IMR-90 (cell line): ENCODE measurements at regions not wholly inside any gene's neighbourhood (a gene's known extent, or its start where the extent isn't known, plus 50 kb on each side); places are given as distances from the start of the nearest gene placed in this dataset.
A peak's percentile ranks its signal among the peaks of the same experiment; 100 is the strongest.

Experiments
- ATAC-seq: fragments of 200-7000 bp; cut with Tn5 transposase; 2 replicates; pipeline ENCODE4 v1.9.1; 2020; ENCODE audit warnings: low read depth, mild to moderate bottlenecking, moderate library complexity
- BruUV-seq: library from RNA; stranded (reverse); fragments of 400-500 nt; replicated peaks from 2 replicates; lab custom pipeline; 2021; lab: Mats Ljungman, UMichigan
- CTCF ChIA-PET: fragments of 300-600 bp; formaldehyde crosslinking; extraction: SDS; loops from one replicate; lab custom pipeline; 2021; ENCODE audit warnings: antibody characterized with exemption; lab: Yijun Ruan, JAX
- POLR2A ChIA-PET: fragments of 300-600 bp; sonication (Branson Sonifier 250); formaldehyde crosslinking; loops from one replicate; lab custom pipeline; 2022; ENCODE audit warnings: antibody characterized with exemption; ENCODE audit not compliant: unreplicated experiment; lab: Charles Lee
- DNase-seq: peaks from one replicate; pipeline ENCODE4 v3.0.0; 2013
- H2AFZ ChIP-seq: replicated peaks from 2 replicates; pipeline ENCODE3; 2013; ENCODE audit warnings: low read length, mild to moderate bottlenecking; ENCODE audit not compliant: poor library complexity
- H2AK5ac ChIP-seq: 2 replicates; pipeline ENCODE4 v1.6.1; 2013; ENCODE audit warnings: low read depth, low read length, inconsistent platforms
- H2AK9ac ChIP-seq: replicated peaks from 2 replicates; pipeline ENCODE3; 2013; ENCODE audit warnings: mild to moderate bottlenecking, low read depth, low read length, moderate library complexity; ENCODE audit not compliant: poor library complexity
- H2BK120ac ChIP-seq: 2 replicates; pipeline ENCODE4 v1.6.1; 2013; ENCODE audit warnings: low read depth, low read length, inconsistent platforms
- H2BK15ac ChIP-seq: 3 replicates; pipeline ENCODE4 v1.6.1; 2013; ENCODE audit warnings: low read depth, low read length, inconsistent platforms
- H2BK20ac ChIP-seq: 2 replicates; pipeline ENCODE4 v1.6.1; 2013; ENCODE audit warnings: low read depth, mild to moderate bottlenecking, inconsistent platforms, low read length, moderate library complexity
- H2BK5ac ChIP-seq: 2 replicates; pipeline ENCODE4 v1.6.1; 2013; ENCODE audit warnings: mild to moderate bottlenecking, low read depth, low read length, inconsistent platforms; ENCODE audit not compliant: poor library complexity, severe bottlenecking
- H3K14ac ChIP-seq: replicated peaks from 2 replicates; pipeline ENCODE4 v1.6.1; 2013; ENCODE audit warnings: low read depth, low read length, inconsistent platforms
- H3K18ac ChIP-seq: 2 replicates; pipeline ENCODE4 v1.6.1; 2013; ENCODE audit warnings: low read depth, low read length, control low read depth
- H3K23ac ChIP-seq: 2 replicates; pipeline ENCODE4 v1.6.1; 2013; ENCODE audit warnings: low read depth, low read length, inconsistent platforms
- H3K27ac ChIP-seq: 2 replicates; pipeline ENCODE4 v1.5.1; 2013; ENCODE audit warnings: mild to moderate bottlenecking, control low read depth, low read length; ENCODE audit not compliant: insufficient read depth
- H3K27me3 ChIP-seq: 2 replicates; pipeline ENCODE4 v1.6.1; 2013; ENCODE audit warnings: low read length; ENCODE audit not compliant: control insufficient read depth, insufficient read depth
- H3K36me3 ChIP-seq: 2 replicates; pipeline ENCODE4 v1.6.1; 2013; ENCODE audit warnings: low read length, mixed read lengths; ENCODE audit not compliant: control insufficient read depth, insufficient read depth
- H3K4ac ChIP-seq: 2 replicates; pipeline ENCODE4 v1.6.1; 2013; ENCODE audit warnings: low read depth, low read length, inconsistent platforms
- H3K4me1 ChIP-seq: 2 replicates; pipeline ENCODE4 v1.6.1; 2013; ENCODE audit warnings: low read length, mixed read lengths; ENCODE audit not compliant: control insufficient read depth, insufficient read depth
- H3K4me2 ChIP-seq: 2 replicates; pipeline ENCODE4 v1.6.1; 2013; ENCODE audit warnings: low read depth, mild to moderate bottlenecking, control low read depth, low read length, moderate library complexity
- H3K4me3 ChIP-seq: 2 replicates; pipeline ENCODE4 v1.5.1; 2013; ENCODE audit warnings: low read depth, mild to moderate bottlenecking, control low read depth, low read length, moderate library complexity; ENCODE audit not compliant: insufficient read depth
- H3K56ac ChIP-seq: 2 replicates; pipeline ENCODE4 v1.6.1; 2013; ENCODE audit warnings: low read length, inconsistent platforms; ENCODE audit not compliant: insufficient read depth; ENCODE audit errors: extremely low read depth
- H3K79me1 ChIP-seq, 2 experiments: 2 replicates each; pipeline ENCODE4 v1.6.1; 2013; ENCODE audit warnings: low read length in 2 of 2, inconsistent platforms in 1 of 2, low read depth in 1 of 2
- H3K9ac ChIP-seq: 2 replicates; pipeline ENCODE4 v1.6.1; 2013; ENCODE audit warnings: low read depth, low read length, control low read depth
- H3K9me1 ChIP-seq: 2 replicates; pipeline ENCODE4 v1.6.1; 2013; ENCODE audit warnings: low read length, inconsistent platforms; ENCODE audit not compliant: insufficient read depth
- H3K9me3 ChIP-seq: 2 replicates; pipeline ENCODE4 v1.6.1; 2013; ENCODE audit warnings: low read length; ENCODE audit not compliant: control insufficient read depth, insufficient read depth
- H4K20me1 ChIP-seq: 2 replicates; pipeline ENCODE4 v1.6.1; 2013; ENCODE audit warnings: low read length, inconsistent platforms; ENCODE audit not compliant: insufficient read depth
- H4K5ac ChIP-seq: 2 replicates; pipeline ENCODE4 v1.6.1; 2013; ENCODE audit warnings: mild to moderate bottlenecking, low read depth, low read length, control low read depth
- H4K8ac ChIP-seq, 2 experiments: 2 replicates each; pipeline ENCODE4 v1.6.1; 2013; ENCODE audit warnings: low read depth in 2 of 2, low read length in 2 of 2, control low read depth in 1 of 2, inconsistent platforms in 1 of 2
- H4K91ac ChIP-seq: 2 replicates; pipeline ENCODE4 v1.6.1; 2013; ENCODE audit warnings: low read depth, low read length, inconsistent platforms; ENCODE audit not compliant: insufficient read depth
- BHLHE40 ChIP-seq: fragments of 150-350 bp; IDR thresholded peaks from 2 replicates; pipeline ENCODE4 v1.6.1; 2016; ENCODE audit warnings: mild to moderate bottlenecking, low read depth, low read length
- CEBPB ChIP-seq: IDR thresholded peaks from 2 replicates; pipeline ENCODE4 v1.6.1; 2012; ENCODE audit warnings: low read depth, low read length, improper control_type of control experiment
- CHD1 ChIP-seq: IDR thresholded peaks from 2 replicates; pipeline ENCODE4 v1.6.1; 2012; ENCODE audit warnings: low read depth, low read length, improper control_type of control experiment
- CTCF ChIP-seq: conservative IDR thresholded peaks from 2 replicates; pipeline ENCODE4 v1.5.1; 2012; ENCODE audit warnings: mild to moderate bottlenecking, low read depth, low read length, improper control_type of control experiment
- ELK1 ChIP-seq: fragments of 150-350 bp; IDR thresholded peaks from 2 replicates; pipeline ENCODE4 v1.6.1; 2016; ENCODE audit warnings: low read depth, mild to moderate bottlenecking, low read length, moderate library complexity, borderline replicate concordance
- FOS ChIP-seq: fragments of 150-350 bp; IDR thresholded peaks from 2 replicates; pipeline ENCODE4 v1.6.1; 2016; ENCODE audit warnings: low read depth, low read length
- MAFK ChIP-seq: IDR thresholded peaks from 2 replicates; pipeline ENCODE4 v1.6.1; 2012; ENCODE audit warnings: low read depth, low read length, improper control_type of control experiment
- MAZ ChIP-seq: IDR thresholded peaks from 2 replicates; pipeline ENCODE4 v1.6.1; 2012; ENCODE audit warnings: low read depth, mild to moderate bottlenecking, low read length, improper control_type of control experiment, moderate library complexity, borderline replicate concordance
- MXI1 ChIP-seq: IDR thresholded peaks from 2 replicates; pipeline ENCODE4 v1.6.1; 2012; ENCODE audit warnings: low read depth, mild to moderate bottlenecking, low read length, moderate library complexity, borderline replicate concordance
- NFE2L2 ChIP-seq: fragments of 150-350 bp; IDR thresholded peaks from 2 replicates; pipeline ENCODE4 v1.6.1; 2016; ENCODE audit warnings: low read depth, mild to moderate bottlenecking, low read length
- POLR2A ChIP-seq: IDR thresholded peaks from 2 replicates; pipeline ENCODE4 v1.6.1; 2012; ENCODE audit warnings: mild to moderate bottlenecking, low read depth, low read length
- RAD21 ChIP-seq: IDR thresholded peaks from 2 replicates; pipeline ENCODE4 v1.6.1; 2012; ENCODE audit warnings: low read length, improper control_type of control experiment
- RCOR1 ChIP-seq: IDR thresholded peaks from 2 replicates; pipeline ENCODE4 v1.6.1; 2012; ENCODE audit warnings: mild to moderate bottlenecking, low read length, improper control_type of control experiment; ENCODE audit not compliant: insufficient replicate concordance
- RFX5 ChIP-seq: IDR thresholded peaks from 2 replicates; pipeline ENCODE4 v1.8.0; 2012; ENCODE audit warnings: low read depth, mild to moderate bottlenecking, low read length, moderate library complexity
- SMC3 ChIP-seq: fragments of 150-350 bp; IDR thresholded peaks from 2 replicates; pipeline ENCODE4 v1.6.1; 2016; ENCODE audit warnings: low read depth, mild to moderate bottlenecking, antibody characterized with exemption, low read length, moderate library complexity
- USF2 ChIP-seq: fragments of 150-350 bp; IDR thresholded peaks from 2 replicates; pipeline ENCODE4 v1.6.1; 2017; ENCODE audit warnings: mild to moderate bottlenecking, antibody characterized with exemption, low read length, low read depth
- WGBS, 2 experiments: methylation state at CpG; one replicate each; pipeline versions ENCODE4 v1.1.5 to v1.1.7; 2013; ENCODE audit warnings: missing lambda C conversion rate in 2 of 2; ENCODE audit not compliant: insufficient read length in 1 of 2; ENCODE audit errors: extremely low coverage in 2 of 2; 5-methylcytosine and 5-hydroxymethylcytosine counted together
- dilution Hi-C: fragments of 300-500 bp; cut with HindIII; formaldehyde crosslinking; loops from one replicate; pipeline ENCODE4 v1.14.3; 2018; ENCODE audit warnings: low sequenced_read_pairs; ENCODE audit not compliant: unreplicated experiment
- in situ Hi-C: fragments of 300-500 bp; cut with MboI; formaldehyde crosslinking; loops from 3 replicates; pipeline ENCODE4 v1.14.3; 2019; ENCODE audit warnings: low sequenced_read_pairs, inconsistent platforms, mixed read lengths
- intact Hi-C: fragments of 100-400 bp; cut with micrococcal nuclease; formaldehyde crosslinking; loops from 2 replicates; pipeline ENCODE4 v1.10.0; 2022

- H3K4me1 ChIP-seq, result no peaks in the 10 kb centered on the region
- no peak for ATAC-seq
- CTCF ChIA-PET, result interaction anchor here (0.6 to 0.7 kb wide), 3 partner anchors 16 to 326 kb away, joined by 3 to 5 read pairs (median 3); no protein-coding TSS in a partner anchor
Measured at GRCh38 chr11:103566116-103566515, 456.9 kb downstream of the DYNC2H1 start.

More at GRCh38 chr11:103566116-103566515, 456.9 kb downstream of the DYNC2H1 start:
- POLR2A ChIA-PET, result no interaction called here
- H3K27ac ChIP-seq, result no peak overlapping the region
- no peaks in the 10 kb centered on the region for H3K36me3 ChIP-seq
- H4K5ac ChIP-seq, result no peak overlapping the region
- H3K9me3 ChIP-seq, result peaks cover 2% of the 10 kb centered on the region; the same call in 1 of the 2 replicates
- H3K4ac ChIP-seq, result no peak overlapping the region
- no peaks in the 10 kb centered on the region for H3K27me3 ChIP-seq
- dilution Hi-C loops (no loop called here), intact Hi-C loops (no loop called here), in situ Hi-C loops (no loop called here)
- no peak for TF ChIP-seq ELK1
- no peak for TF ChIP-seq CTCF
- no peak for TF ChIP-seq RFX5
- no peak for TF ChIP-seq USF2
- no peak for TF ChIP-seq POLR2A
- TF ChIP-seq NFE2L2, result no peak
- no peak for TF ChIP-seq MAZ
- no peak for TF ChIP-seq CHD1
- TF ChIP-seq RAD21, result no peak
- TF ChIP-seq CEBPB, result no peak
- TF ChIP-seq MAFK, result no peak
- no peak for TF ChIP-seq BHLHE40
- no peak for TF ChIP-seq RCOR1
- no peak for TF ChIP-seq FOS
- no peak for TF ChIP-seq MXI1
- no peak for TF ChIP-seq SMC3
- no CpG with 5 or more reads among the region's 4 CpGs for WGBS, 2 experiments
- H3K4me3 ChIP-seq, result no peak overlapping the region
- no peak overlapping the region for H3K23ac ChIP-seq
- H4K91ac ChIP-seq, result no peak overlapping the region
- no TSS peak for BruUV-seq
- H3K14ac ChIP-seq, result 0 out of 2 replicates have a peak overlapping the region, but pooled peaks have one; percentile 55
- H2AFZ ChIP-seq, result no peak overlapping the region
- no peak overlapping the region for H3K56ac ChIP-seq
- H2BK5ac ChIP-seq, result no peak overlapping the region
- DNase-seq, result no peak
- no peaks in the 10 kb centered on the region for H3K9me1 ChIP-seq
- H2BK120ac ChIP-seq, result no peak overlapping the region
- no peak overlapping the region for H2AK9ac ChIP-seq
- no peak overlapping the region for H3K9ac ChIP-seq
- no peak overlapping the region for H2AK5ac ChIP-seq
- H2BK20ac ChIP-seq, result no peak overlapping the region
- H4K8ac ChIP-seq, result no peak overlapping the region
- no peaks in the 10 kb centered on the region for H4K20me1 ChIP-seq
- H3K79me1 ChIP-seq, result no peaks in the 10 kb centered on the region
- H3K18ac ChIP-seq, result no peak overlapping the region
- H3K4me2 ChIP-seq, result no peak overlapping the region
- no peak overlapping the region for H2BK15ac ChIP-seq
